Peyer's patch (tissue), 4 donors: ENCODE measurements at regions not wholly inside any gene's neighbourhood (a gene's known extent, or its start where the extent isn't known, plus 50 kb on each side); places are given as distances from the start of the nearest gene placed in this dataset.

Experiments
- DNase-seq, 3 donors: peaks; one replicate each; pipeline ENCODE4 v3.0.0-alpha.2; 2017 to 2019
- H3K27ac ChIP-seq, 4 donors: fragments of 200-600 bp; sonication (generic); one replicate each; pipeline ENCODE4 v1.5.1; 2016 to 2019
- H3K27me3 ChIP-seq, 2 donors: fragments of 200-600 bp; sonication (generic); one replicate each; pipeline ENCODE4 v1.5.1; 2019
- H3K36me3 ChIP-seq, 3 donors: fragments of 200-600 bp; sonication (generic); one replicate each; pipeline ENCODE4 v1.5.1; 2016 to 2019
- H3K4me1 ChIP-seq, 4 donors: fragments of 200-600 bp; sonication (generic); one replicate each; pipeline ENCODE4 v1.5.1; 2016 to 2019
- H3K4me3 ChIP-seq, 4 donors: fragments of 200-600 bp; sonication (generic); 1 replicate in 3 of 4; 2 replicates in 1 of 4; pipeline ENCODE4 v1.5.1; 2016 to 2019; ENCODE audit warnings: mild to moderate bottlenecking in 1 of 4
- H3K9me3 ChIP-seq, 4 donors: fragments of 200-600 bp; sonication (generic); one replicate each; pipeline ENCODE4 v1.5.1; 2016 to 2019; ENCODE audit warnings: mild to moderate bottlenecking in 1 of 4
- CTCF ChIP-seq, 6 experiments: fragments of 450-650 bp in 4 of 6; fragments of 200-600 bp in 2 of 6; sonication (generic) in 1 of 6; IDR thresholded peaks; one replicate each; pipeline ENCODE4 v1.5.1; 2017 to 2019; ENCODE audit warnings: antibody characterized with exemption in 6 of 6, mild to moderate bottlenecking in 3 of 6, moderate library complexity in 1 of 6
- POLR2A ChIP-seq, 2 donors: fragments of 450-650 bp; IDR thresholded peaks; one replicate each; pipeline ENCODE4 v1.5.1; 2017; ENCODE audit warnings: antibody characterized with exemption in 2 of 2, mild to moderate bottlenecking in 2 of 2, moderate library complexity in 2 of 2

DNA sequence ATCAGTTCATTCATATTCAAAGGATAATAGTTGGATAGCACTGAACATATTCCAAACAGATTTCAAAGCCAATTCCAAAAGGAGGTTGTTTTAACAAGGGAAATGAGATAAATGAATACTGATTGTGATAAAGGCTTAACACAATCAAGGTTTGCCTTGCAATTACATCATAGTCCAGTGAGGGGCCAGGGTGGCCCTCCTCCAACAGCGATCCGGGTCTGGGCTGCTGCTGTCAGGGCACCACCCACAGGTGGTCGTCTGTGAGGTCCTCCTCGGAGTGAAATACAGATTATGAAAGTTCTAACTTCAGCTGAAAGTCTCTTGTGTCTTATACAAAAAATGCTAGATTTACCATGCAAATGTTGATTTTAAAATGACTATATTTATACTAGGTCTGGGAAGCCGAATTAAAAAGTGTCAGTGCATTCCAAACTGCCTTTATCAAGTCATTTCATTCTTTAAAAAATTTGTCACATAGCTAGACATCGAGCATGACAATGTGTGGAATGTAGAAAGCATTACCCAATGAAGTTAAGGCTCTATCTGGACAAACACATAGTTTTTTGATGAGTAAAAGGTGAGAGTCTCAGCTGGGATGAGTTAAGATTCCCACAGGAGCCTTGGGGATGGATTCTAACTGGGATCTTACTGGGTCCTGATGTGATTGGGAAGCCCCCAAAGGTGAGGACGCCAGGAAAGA is 65.9 kb upstream of the SLC22A23 start:
- Histone ChIP-seq H3K27me3 (no peaks in the 10 kb centered on the region), H3K36me3 (no peaks in the 10 kb centered on the region), H3K4me1 (peaks cover 0 to 10% (median 0%) of the 10 kb centered on the region in 4 donors), H3K9me3 (no peaks in the 10 kb centered on the region), H3K27ac (peak overlapping the region in 2 of 4 donors; percentile 48 to 65), H3K4me3 (no peak overlapping the region)
- no peak for DNase-seq
- TF ChIP-seq POLR2A (IDR thresholded peaks at IDR 0.05) (no peak), CTCF (IDR thresholded peaks at IDR 0.05) (no peak)

DNA sequence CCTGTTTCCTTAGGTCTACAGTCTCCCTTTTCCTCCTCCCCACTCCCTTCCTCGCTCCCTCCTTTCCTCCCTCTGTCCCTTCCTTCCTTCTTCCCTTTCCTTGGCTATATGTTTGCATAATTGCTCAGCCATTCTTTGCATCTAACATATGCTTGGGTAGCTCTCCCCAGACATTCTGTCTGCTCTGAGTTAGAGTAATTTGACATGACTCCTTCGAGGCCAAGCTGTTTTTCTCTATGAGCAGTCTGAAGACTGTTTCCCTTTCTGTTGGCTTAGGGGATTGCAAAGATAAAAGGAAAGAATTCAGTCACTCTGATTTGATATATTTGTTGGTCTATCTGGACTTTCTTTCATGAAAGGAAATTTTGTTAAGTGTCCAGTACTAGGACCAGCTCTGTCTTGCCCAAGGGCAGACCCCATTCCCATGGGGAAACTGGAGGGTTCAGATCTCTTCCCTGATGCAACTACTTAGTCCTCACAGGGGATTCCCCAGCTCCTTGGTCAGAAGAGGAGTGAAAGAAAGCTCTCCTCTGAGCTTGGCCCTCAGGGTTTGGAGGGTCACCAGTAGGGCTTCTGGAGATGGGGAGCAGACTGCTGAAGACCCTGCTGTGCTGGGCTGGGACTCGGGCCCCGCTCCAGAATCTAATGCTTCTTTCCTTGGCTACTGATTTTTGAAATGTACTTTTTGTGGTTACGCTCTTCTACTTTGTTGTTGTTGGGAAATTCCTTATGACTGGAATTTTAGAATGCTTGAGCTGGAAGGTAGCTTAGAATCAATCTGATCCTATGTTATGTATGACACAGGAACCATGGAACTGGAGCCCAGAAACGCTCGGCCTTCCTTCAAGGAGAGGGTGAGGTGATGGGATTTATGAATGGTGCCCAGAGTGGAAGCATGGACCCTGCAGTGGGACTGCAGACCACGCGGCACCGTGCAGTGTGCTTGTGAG is 63.7 kb upstream of the SLC22A23 start:
- no peak overlapping the region for H3K27ac ChIP-seq
- TF ChIP-seq POLR2A (IDR thresholded peaks at IDR 0.05) (no peak), CTCF (IDR thresholded peaks at IDR 0.05) (no peak)
- no peaks in the 10 kb centered on the region for H3K27me3 ChIP-seq
- no peaks in the 10 kb centered on the region for H3K9me3 ChIP-seq
- H3K4me1 ChIP-seq, result peaks cover 0 to 10% (median 0%) of the 10 kb centered on the region in 4 donors
- no peak overlapping the region for H3K4me3 ChIP-seq
- H3K36me3 ChIP-seq, result no peaks in the 10 kb centered on the region
- no peak for DNase-seq

GRCh38 chr6:3518356-3519190 is 61.7 kb upstream of the SLC22A23 start:
- DNase-seq, result peak in 2 of 3 donors; percentile 73 to 75
- no peak overlapping the region for H3K27ac ChIP-seq

GRCh38 chr6:3517350-3517749 is 60.5 kb upstream of the SLC22A23 start:
- Histone ChIP-seq H3K4me1 (peaks cover 0 to 10% (median 0%) of the 10 kb centered on the region in 4 donors), H3K9me3 (no peaks in the 10 kb centered on the region), H3K36me3 (no peaks in the 10 kb centered on the region), H3K27me3 (no peaks in the 10 kb centered on the region), H3K27ac (no peak overlapping the region), H3K4me3 (no peak overlapping the region)
- no peak for TF ChIP-seq POLR2A (IDR thresholded peaks at IDR 0.05)
- TF ChIP-seq CTCF (IDR thresholded peaks at IDR 0.05), result no peak
- DNase-seq, result no peak

More at GRCh38 chr6:3518356-3519190, 61.7 kb upstream of the SLC22A23 start:
- no peaks in the 10 kb centered on the region for H3K9me3 ChIP-seq
- no peaks in the 10 kb centered on the region for H3K36me3 ChIP-seq
- peaks cover 0 to 10% (median 0%) of the 10 kb centered on the region in 4 donors for H3K4me1 ChIP-seq
- H3K4me3 ChIP-seq, result no peak overlapping the region
- TF ChIP-seq CTCF (IDR thresholded peaks at IDR 0.05) (peak in 1 of 6 experiments; percentile 12), POLR2A (IDR thresholded peaks at IDR 0.05) (no peak)
- no peaks in the 10 kb centered on the region for H3K27me3 ChIP-seq

DNA sequence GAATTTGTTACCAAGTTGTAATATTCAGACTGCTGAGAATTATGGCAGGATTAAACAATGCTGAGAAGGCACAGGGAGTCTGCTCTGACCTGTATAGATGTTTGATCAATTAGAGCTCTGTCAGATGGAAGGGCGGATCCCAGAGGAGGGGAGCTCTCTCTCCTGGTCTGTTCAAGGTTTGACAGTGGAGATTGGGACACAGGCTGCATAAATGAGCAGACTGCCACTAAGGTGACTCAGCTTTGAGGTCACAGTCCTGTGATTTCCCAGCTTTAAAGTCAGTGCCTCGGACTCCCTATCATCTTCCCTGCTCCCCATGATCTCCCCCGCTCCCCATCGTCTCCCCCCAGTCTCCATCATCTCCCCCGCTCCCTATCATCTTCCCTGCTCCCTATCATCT is 59.2 kb upstream of the SLC22A23 start:
- no peaks in the 10 kb centered on the region for H3K36me3 ChIP-seq
- H3K4me3 ChIP-seq, result no peak overlapping the region
- peaks cover 0 to 10% (median 0%) of the 10 kb centered on the region in 4 donors for H3K4me1 ChIP-seq
- H3K27ac ChIP-seq, result no peak overlapping the region
- H3K9me3 ChIP-seq, result no peaks in the 10 kb centered on the region
- TF ChIP-seq POLR2A (IDR thresholded peaks at IDR 0.05) (no peak), CTCF (IDR thresholded peaks at IDR 0.05) (no peak)
- no peaks in the 10 kb centered on the region for H3K27me3 ChIP-seq
- peak in 1 of 3 donors; percentile 55 for DNase-seq
